PC-9 (cell line): ENCODE measurements at regions not wholly inside any gene's neighbourhood (a gene's known extent, or its start where the extent isn't known, plus 50 kb on each side); places are given as distances from the start of the nearest gene placed in this dataset.

Source experiments
- BruUV-seq: library from RNA; stranded (reverse); fragments of 400-500 nt; replicated peaks from 2 replicates; lab custom pipeline; 2021; lab: Mats Ljungman, UMichigan
- CTCF ChIA-PET: fragments of 300-600 bp; sonication (Branson Sonifier 250); formaldehyde crosslinking; loops from one replicate; lab custom pipeline; 2022; ENCODE audit warnings: antibody characterized with exemption; lab: Charles Lee
- POLR2A ChIA-PET: fragments of 300-600 bp; sonication (Branson Sonifier 250); formaldehyde crosslinking; loops from one replicate; lab custom pipeline; 2022; ENCODE audit warnings: antibody characterized with exemption; ENCODE audit not compliant: unreplicated experiment; lab: Charles Lee
- DNase-seq, 2 experiments: peaks; one replicate each; pipeline versions ENCODE4 v3.0.0 to v3.0.0-alpha.2; 2015 to 2022; ENCODE audit warnings: mixed read lengths in 1 of 2
- H2AFZ ChIP-seq: fragments of 200-600 bp; sonication (generic); 2 replicates; pipeline ENCODE4 v1.8.1; 2017; ENCODE audit warnings: antibody characterized with exemption
- H3F3A ChIP-seq: fragments of 200-600 bp; sonication (generic); 2 replicates; pipeline ENCODE4 v1.8.1; 2017; ENCODE audit warnings: antibody characterized with exemption, mild to moderate bottlenecking, low read depth; ENCODE audit not compliant: insufficient read depth
- H3K27ac ChIP-seq: fragments of 200-600 bp; sonication (generic); 2 replicates; pipeline ENCODE4 v1.6.1; 2016; ENCODE audit warnings: mixed run types
- H3K27me3 ChIP-seq: fragments of 200-600 bp; sonication (generic); 2 replicates; pipeline ENCODE4 v1.6.1; 2016; ENCODE audit warnings: low read depth, mixed run types; ENCODE audit not compliant: insufficient read depth
- H3K36me3 ChIP-seq: fragments of 200-600 bp; sonication (generic); 2 replicates; pipeline ENCODE4 v1.6.1; 2016; ENCODE audit warnings: low read depth, mixed run types
- H3K4me1 ChIP-seq: fragments of 200-600 bp; sonication (generic); replicated peaks from 2 replicates; pipeline ENCODE4 v1.6.1; 2016; ENCODE audit warnings: mixed run types; ENCODE audit not compliant: insufficient read depth
- H3K4me2 ChIP-seq: fragments of 200-600 bp; sonication (generic); 2 replicates; pipeline ENCODE4 v1.6.1; 2017; ENCODE audit warnings: mixed run types
- H3K4me3 ChIP-seq: fragments of 200-600 bp; sonication (generic); 2 replicates; pipeline ENCODE4 v1.6.1; 2016; ENCODE audit warnings: mixed run types
- H3K79me2 ChIP-seq: fragments of 200-600 bp; sonication (generic); 2 replicates; pipeline ENCODE4 v1.6.1; 2017; ENCODE audit warnings: low read depth, mixed run types
- H3K9me2 ChIP-seq: fragments of 200-600 bp; sonication (generic); 2 replicates; pipeline ENCODE4 v1.8.1; 2017; ENCODE audit warnings: mild to moderate bottlenecking; ENCODE audit not compliant: insufficient read depth
- H3K9me3 ChIP-seq: fragments of 200-600 bp; sonication (generic); 2 replicates; pipeline ENCODE4 v1.8.1; 2016; ENCODE audit warnings: low read depth; ENCODE audit not compliant: insufficient read depth
- H4K20me1 ChIP-seq: fragments of 200-600 bp; sonication (generic); 2 replicates; pipeline ENCODE4 v1.8.1; 2017; ENCODE audit not compliant: insufficient read depth
- EZH2 ChIP-seq: fragments of 200-600 bp; sonication (generic); IDR thresholded peaks from 2 replicates; pipeline ENCODE4 v1.8.0; 2017; ENCODE audit warnings: antibody characterized with exemption, low read depth
- intact Hi-C: fragments of 100-400 bp; cut with micrococcal nuclease; formaldehyde crosslinking; loops from one replicate; pipeline ENCODE4 v1.10.0; 2022; ENCODE audit not compliant: unreplicated experiment
- TF ChIP-seq, protein P1 (sequence below): fragments of 200-600 bp; sonication (generic); conservative IDR thresholded peaks from 2 replicates; pipeline ENCODE4 v1.6.1; 2017; ENCODE audit warnings: mixed run types, antibody characterized with exemption, mild to moderate bottlenecking, moderate library complexity

DNA sequence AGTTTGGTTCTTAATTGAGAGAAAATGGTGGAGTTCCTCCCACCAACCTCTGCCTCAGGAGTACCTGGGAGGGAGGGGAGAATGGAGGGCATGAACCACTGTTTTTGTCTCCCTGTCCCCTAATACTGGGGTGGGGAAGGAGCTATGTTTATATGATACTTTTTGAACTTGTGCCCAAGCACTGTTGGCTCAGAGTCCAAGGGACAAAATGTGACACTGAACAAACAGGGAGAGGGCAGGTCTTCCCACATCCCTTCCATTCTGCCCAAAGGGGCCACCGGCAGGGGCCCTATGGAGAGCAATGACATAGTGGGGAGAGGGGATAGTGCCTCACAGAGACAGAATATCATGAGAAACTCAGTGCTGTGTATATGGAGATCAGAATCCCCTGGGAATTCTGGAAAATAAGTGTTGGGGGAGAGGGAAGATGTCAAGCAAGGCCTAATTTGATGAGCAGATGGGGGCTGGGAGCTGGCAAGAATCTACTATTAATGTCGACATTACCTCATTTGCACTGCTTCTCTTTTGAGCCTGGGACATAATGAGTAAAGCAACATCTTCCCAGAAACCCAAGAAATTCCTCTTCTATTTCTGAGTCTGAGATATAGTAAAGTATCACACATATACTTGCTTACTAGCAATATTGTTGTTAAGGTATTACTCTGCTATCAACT lies 180.6 kb downstream of the CYP26A1 start:
- Histone ChIP-seq H3K4me1 (no peaks in the 10 kb centered on the region), H4K20me1 (no peaks in the 10 kb centered on the region), H2AFZ (no peak overlapping the region), H3K79me2 (no peaks in the 10 kb centered on the region), H3K4me2 (no peak overlapping the region), H3K4me3 (no peak overlapping the region), H3K27ac (no peak overlapping the region), H3K36me3 (no peaks in the 10 kb centered on the region), H3K27me3 (no peaks in the 10 kb centered on the region), H3K9me3 (no peaks in the 10 kb centered on the region), H3F3A (no peaks in the 10 kb centered on the region), H3K9me2 (no peaks in the 10 kb centered on the region)
- ChIA-PET CTCF (interaction anchor here (0.5 kb wide), 1 partner anchor 53 kb away, joined by 4 read pairs; no protein-coding TSS in a partner anchor), POLR2A (no interaction called here)
- no TSS peak for BruUV-seq
- TF ChIP-seq, protein P1, sequence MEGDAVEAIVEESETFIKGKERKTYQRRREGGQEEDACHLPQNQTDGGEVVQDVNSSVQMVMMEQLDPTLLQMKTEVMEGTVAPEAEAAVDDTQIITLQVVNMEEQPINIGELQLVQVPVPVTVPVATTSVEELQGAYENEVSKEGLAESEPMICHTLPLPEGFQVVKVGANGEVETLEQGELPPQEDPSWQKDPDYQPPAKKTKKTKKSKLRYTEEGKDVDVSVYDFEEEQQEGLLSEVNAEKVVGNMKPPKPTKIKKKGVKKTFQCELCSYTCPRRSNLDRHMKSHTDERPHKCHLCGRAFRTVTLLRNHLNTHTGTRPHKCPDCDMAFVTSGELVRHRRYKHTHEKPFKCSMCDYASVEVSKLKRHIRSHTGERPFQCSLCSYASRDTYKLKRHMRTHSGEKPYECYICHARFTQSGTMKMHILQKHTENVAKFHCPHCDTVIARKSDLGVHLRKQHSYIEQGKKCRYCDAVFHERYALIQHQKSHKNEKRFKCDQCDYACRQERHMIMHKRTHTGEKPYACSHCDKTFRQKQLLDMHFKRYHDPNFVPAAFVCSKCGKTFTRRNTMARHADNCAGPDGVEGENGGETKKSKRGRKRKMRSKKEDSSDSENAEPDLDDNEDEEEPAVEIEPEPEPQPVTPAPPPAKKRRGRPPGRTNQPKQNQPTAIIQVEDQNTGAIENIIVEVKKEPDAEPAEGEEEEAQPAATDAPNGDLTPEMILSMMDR: no peak
- TF ChIP-seq EZH2: no peak
- intact Hi-C loops: no loop called here
- no peak for DNase-seq

GRCh38 chr10:93255546-93255945 lies 181.9 kb downstream of the CYP26A1 start:
- H3K27me3 ChIP-seq: no peaks in the 10 kb centered on the region
- H3K4me1 ChIP-seq: no peaks in the 10 kb centered on the region
- no peaks in the 10 kb centered on the region for H3K9me2 ChIP-seq
- no peaks in the 10 kb centered on the region for H3K36me3 ChIP-seq
- TF ChIP-seq, protein P1: no peak
- no peak for TF ChIP-seq EZH2
- no peak overlapping the region for H3K4me3 ChIP-seq
- H3K27ac ChIP-seq: no peak overlapping the region
- no peak overlapping the region for H3K4me2 ChIP-seq
- ChIA-PET POLR2A (no interaction called here), CTCF (no interaction called here)
- H3K79me2 ChIP-seq: no peaks in the 10 kb centered on the region
- no peaks in the 10 kb centered on the region for H3K9me3 ChIP-seq
- H4K20me1 ChIP-seq: no peaks in the 10 kb centered on the region
- H2AFZ ChIP-seq: no peak overlapping the region
- no peaks in the 10 kb centered on the region for H3F3A ChIP-seq
- BruUV-seq: no TSS peak
- no peak for DNase-seq
- intact Hi-C loops: no loop called here
